ENCODE measurements at regions not wholly inside any gene's neighbourhood (a gene's known extent, or its start where the extent isn't known, plus 50 kb on each side); places are given as distances from the start of the nearest gene placed in this dataset.

- intact Hi-C loops (cut with micrococcal nuclease; ENCODE audit: unreplicated experiment): no loop called here
- Histone ChIP-seq H3K4me3 (ENCODE audit: low read depth, low read length, poor library complexity, severe bottlenecking) (no peak overlapping the region), H3K27ac (ENCODE audit: low read depth, low read length, poor library complexity, severe bottlenecking) (no peak overlapping the region), H3K27me3 (replicated peaks; ENCODE audit: insufficient read depth, low read depth, low read length, poor library complexity) (no peaks in the 10 kb centered on the region), H3K4me1 (ENCODE audit: insufficient read depth, low read length, poor library complexity, severe bottlenecking) (no peaks in the 10 kb centered on the region), H3K36me3 (ENCODE audit: insufficient read depth, low read length, poor library complexity, severe bottlenecking) (no peaks in the 10 kb centered on the region), H3K9me3 (ENCODE audit: low read depth, low read length, poor library complexity, severe bottlenecking) (no peaks in the 10 kb centered on the region)
- no TSS peak for BruUV-seq (replicated peaks)
- ChIA-PET POLR2A (ENCODE audit: low non-redundant PET) (no interaction called here), CTCF (interaction anchor here (0.7 kb wide), 1 partner anchor 845 kb away, joined by 3 read pairs; no protein-coding TSS in a partner anchor)
- TF ChIP-seq EZH2 (IDR thresholded peaks at IDR 0.05; ENCODE audit: borderline replicate concordance, low read depth, low read length, poor library complexity, severe bottlenecking) (no peak), CTCF (conservative IDR thresholded peaks at IDR 0.05; ENCODE audit: low read depth, low read length) (no peak)
- no peak for DNase-seq (ENCODE audit: low spot score)
Measured at GRCh38 chr6:92589996-92590395, 829.4 kb downstream of the EPHA7 start.

- no peak for DNase-seq (ENCODE audit: low spot score)
- Histone ChIP-seq H3K9me3 (ENCODE audit: low read depth, low read length, poor library complexity, severe bottlenecking) (no peaks in the 10 kb centered on the region), H3K4me3 (ENCODE audit: low read depth, low read length, poor library complexity, severe bottlenecking) (no peak overlapping the region), H3K36me3 (ENCODE audit: insufficient read depth, low read length, poor library complexity, severe bottlenecking) (no peaks in the 10 kb centered on the region), H3K27me3 (replicated peaks; ENCODE audit: insufficient read depth, low read depth, low read length, poor library complexity) (no peaks in the 10 kb centered on the region), H3K27ac (ENCODE audit: low read depth, low read length, poor library complexity, severe bottlenecking) (no peak overlapping the region), H3K4me1 (ENCODE audit: insufficient read depth, low read length, poor library complexity, severe bottlenecking) (no peaks in the 10 kb centered on the region)
- POLR2A ChIA-PET (ENCODE audit: low non-redundant PET): no interaction called here
- BruUV-seq (replicated peaks): no TSS peak
- intact Hi-C loops (cut with micrococcal nuclease; ENCODE audit: unreplicated experiment): no loop called here
- TF ChIP-seq CTCF (conservative IDR thresholded peaks at IDR 0.05; ENCODE audit: low read depth, low read length) (no peak), EZH2 (IDR thresholded peaks at IDR 0.05; ENCODE audit: borderline replicate concordance, low read depth, low read length, poor library complexity, severe bottlenecking) (no peak)
- CTCF ChIA-PET: no interaction called here
Measured at GRCh38 chr6:92588148-92588547, 831.2 kb downstream of the EPHA7 start.

DNA sequence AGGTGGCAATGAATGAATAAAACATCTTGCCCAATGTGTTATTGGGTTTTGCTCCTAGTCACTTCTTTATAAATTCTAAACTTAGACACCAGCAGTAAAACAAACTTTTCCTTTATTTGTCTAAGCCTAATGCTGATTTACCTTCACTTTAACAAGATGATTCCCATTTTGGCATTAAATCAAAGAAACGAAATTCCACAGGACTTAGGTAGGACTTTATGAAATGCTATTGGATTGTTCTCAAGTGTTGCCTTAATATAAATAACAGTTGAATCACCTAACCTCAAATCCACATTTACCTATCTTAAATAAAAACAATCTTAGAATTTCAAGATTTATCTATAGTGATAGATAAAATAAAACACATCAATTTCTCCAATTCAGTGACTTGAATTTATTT lies 831.8 kb downstream of the EPHA7 start:
- no TSS peak for BruUV-seq (replicated peaks)
- no peak overlapping the region for H3K4me3 ChIP-seq (ENCODE audit: low read depth, low read length, poor library complexity, severe bottlenecking)
- H3K4me1 ChIP-seq (ENCODE audit: insufficient read depth, low read length, poor library complexity, severe bottlenecking): no peaks in the 10 kb centered on the region
- no peaks in the 10 kb centered on the region for H3K9me3 ChIP-seq (ENCODE audit: low read depth, low read length, poor library complexity, severe bottlenecking)
- ChIA-PET CTCF (no interaction called here), POLR2A (ENCODE audit: low non-redundant PET) (no interaction called here)
- no peak for TF ChIP-seq EZH2 (IDR thresholded peaks at IDR 0.05; ENCODE audit: borderline replicate concordance, low read depth, low read length, poor library complexity, severe bottlenecking)
- TF ChIP-seq CTCF (conservative IDR thresholded peaks at IDR 0.05; ENCODE audit: low read depth, low read length): no peak
- intact Hi-C loops (cut with micrococcal nuclease; ENCODE audit: unreplicated experiment): no loop called here
- no peak overlapping the region for H3K27ac ChIP-seq (ENCODE audit: low read depth, low read length, poor library complexity, severe bottlenecking)
- no peaks in the 10 kb centered on the region for H3K36me3 ChIP-seq (ENCODE audit: insufficient read depth, low read length, poor library complexity, severe bottlenecking)
- no peaks in the 10 kb centered on the region for H3K27me3 ChIP-seq (replicated peaks; ENCODE audit: insufficient read depth, low read depth, low read length, poor library complexity)
- DNase-seq (ENCODE audit: low spot score): no peak

All from A673 (cell line).